ENCODE measurements at regions not wholly inside any gene's neighbourhood (a gene's known extent, or its start where the extent isn't known, plus 50 kb on each side); places are given as distances from the start of the nearest gene placed in this dataset.

DNA sequence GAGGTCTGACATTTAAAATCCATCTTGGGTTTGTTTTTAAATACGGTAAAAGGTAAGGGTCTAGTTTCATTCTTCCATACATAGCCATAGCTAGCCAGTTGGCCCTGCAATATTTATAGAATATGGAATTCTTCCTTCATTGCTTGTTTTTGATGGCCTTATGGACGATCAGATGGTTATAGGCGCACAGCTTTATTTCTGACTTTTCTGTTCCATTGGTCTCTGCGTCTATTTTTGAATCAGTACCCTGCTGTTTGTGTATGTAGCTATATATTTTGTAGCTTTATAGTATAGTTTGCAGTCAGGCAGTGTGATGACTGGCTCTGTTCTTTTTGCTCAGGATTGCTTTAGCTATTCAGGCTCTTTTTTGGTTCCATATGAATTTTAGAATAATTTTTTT, 366.8 kb upstream of the MIS18BP1 start:
- TF ChIP-seq, protein P1, sequence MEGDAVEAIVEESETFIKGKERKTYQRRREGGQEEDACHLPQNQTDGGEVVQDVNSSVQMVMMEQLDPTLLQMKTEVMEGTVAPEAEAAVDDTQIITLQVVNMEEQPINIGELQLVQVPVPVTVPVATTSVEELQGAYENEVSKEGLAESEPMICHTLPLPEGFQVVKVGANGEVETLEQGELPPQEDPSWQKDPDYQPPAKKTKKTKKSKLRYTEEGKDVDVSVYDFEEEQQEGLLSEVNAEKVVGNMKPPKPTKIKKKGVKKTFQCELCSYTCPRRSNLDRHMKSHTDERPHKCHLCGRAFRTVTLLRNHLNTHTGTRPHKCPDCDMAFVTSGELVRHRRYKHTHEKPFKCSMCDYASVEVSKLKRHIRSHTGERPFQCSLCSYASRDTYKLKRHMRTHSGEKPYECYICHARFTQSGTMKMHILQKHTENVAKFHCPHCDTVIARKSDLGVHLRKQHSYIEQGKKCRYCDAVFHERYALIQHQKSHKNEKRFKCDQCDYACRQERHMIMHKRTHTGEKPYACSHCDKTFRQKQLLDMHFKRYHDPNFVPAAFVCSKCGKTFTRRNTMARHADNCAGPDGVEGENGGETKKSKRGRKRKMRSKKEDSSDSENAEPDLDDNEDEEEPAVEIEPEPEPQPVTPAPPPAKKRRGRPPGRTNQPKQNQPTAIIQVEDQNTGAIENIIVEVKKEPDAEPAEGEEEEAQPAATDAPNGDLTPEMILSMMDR (optimal IDR thresholded peaks at IDR 0.05 in 1 of 3, IDR thresholded peaks at IDR 0.05 in 1 of 3, conservative IDR thresholded peaks at IDR 0.05 in 1 of 3; ENCODE audit: extremely low read depth in 1 of 3, insufficient read depth in 2 of 3, low read length in 3 of 3), result no peak
- no peak for TF ChIP-seq EZH2 (IDR thresholded peaks at IDR 0.05; ENCODE audit: low read length)
